Astrocyte of the hippocampus (primary cell): ENCODE measurements at regions not wholly inside any gene's neighbourhood (a gene's known extent, or its start where the extent isn't known, plus 50 kb on each side); places are given as distances from the start of the nearest gene placed in this dataset.

Source experiments
- DNase-seq: peaks from one replicate; pipeline ENCODE4 v3.0.0; 2011; ENCODE audit warnings: low read depth, low spot score

DNA sequence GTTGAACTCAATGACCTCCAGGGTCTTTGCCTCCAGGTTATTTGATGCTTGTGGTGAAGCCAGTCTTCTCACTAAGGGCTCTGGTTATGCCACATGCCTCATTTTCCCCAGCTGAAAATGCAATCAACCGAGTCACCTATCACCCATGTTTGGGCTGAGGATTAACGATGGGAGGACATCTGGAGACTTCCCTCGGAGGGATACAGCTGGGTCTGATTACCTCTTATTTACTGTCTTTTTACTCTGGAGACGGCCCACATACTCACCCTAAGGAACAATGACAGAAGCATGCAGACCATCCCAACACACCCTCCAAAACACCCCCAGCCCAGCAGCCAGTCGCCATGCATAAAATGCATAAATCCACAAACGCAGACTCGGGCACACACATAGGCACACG is 187.4 kb downstream of the OPA1 start:
- no peak for DNase-seq

DNA sequence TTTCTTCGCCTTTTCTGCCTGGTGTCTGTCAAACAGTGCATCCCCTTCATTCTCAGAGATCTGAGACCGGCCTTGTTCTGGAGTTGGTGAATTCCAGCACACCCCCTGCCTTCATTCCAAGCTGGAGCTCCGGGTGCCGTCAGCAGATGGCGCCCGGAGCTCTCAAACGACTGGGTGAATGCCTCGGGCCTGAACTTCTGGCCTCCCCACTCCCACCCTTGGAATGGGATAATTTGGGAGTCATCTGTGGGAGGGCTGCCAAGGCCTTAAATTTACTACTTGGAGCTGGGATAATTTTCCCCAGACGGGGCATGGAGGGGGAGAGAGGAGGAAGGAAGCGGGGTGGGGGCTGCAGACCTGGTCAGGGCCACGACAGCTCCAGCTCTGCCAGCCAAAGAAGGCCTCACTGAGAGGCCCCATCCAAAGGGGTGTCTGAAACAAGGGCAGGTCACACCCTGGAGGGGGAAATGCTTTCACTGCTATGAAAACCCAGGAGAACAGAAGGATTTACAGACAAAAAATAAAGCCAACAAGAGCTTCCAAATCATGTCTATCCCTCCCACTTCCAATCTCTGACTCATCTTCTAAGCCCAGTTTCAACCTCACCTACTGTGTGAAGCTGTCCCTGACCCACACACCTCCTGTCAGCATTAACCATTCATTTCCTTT is 187.9 kb downstream of the OPA1 start:
- peak; percentile 93 for DNase-seq

DNA sequence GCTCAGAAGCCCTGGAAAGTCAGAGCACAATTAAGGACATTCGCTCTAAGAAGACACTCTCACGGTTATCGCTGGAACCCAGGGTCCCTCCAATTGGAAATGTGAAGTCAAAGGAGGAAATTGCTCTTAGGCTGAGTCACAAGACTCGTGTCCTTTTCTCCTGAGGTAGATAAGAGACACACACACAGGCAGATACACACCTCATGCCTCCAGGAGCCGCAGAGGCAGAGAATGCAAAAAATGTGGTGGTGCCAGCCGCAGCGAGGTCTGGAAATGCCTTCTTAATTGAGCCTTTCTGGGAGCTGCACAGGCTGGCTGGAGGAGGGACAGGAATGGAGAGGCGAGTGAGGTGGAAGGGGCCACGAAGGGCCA is 189.3 kb downstream of the OPA1 start:
- DNase-seq: peak; percentile 95

DNA sequence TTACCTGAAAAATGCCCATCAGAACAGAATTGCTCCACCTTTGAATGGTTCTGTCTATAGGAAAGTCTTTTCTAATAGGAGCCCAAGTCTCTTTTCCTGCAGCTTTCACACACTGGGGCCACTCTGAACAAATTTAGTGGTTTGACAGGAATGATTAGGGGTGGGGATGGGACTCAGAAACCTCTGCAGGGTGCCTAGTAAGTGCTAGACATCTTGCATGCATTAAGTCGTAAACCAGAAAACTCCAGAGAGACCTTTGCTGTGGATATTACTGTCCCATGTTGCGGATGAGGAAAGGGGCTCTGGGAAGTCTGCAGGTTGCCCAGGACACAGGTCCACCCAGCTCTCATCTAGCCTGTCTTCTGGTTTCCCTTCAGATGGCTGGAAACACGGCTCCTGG is 189.7 kb downstream of the OPA1 start:
- DNase-seq: no peak

DNA sequence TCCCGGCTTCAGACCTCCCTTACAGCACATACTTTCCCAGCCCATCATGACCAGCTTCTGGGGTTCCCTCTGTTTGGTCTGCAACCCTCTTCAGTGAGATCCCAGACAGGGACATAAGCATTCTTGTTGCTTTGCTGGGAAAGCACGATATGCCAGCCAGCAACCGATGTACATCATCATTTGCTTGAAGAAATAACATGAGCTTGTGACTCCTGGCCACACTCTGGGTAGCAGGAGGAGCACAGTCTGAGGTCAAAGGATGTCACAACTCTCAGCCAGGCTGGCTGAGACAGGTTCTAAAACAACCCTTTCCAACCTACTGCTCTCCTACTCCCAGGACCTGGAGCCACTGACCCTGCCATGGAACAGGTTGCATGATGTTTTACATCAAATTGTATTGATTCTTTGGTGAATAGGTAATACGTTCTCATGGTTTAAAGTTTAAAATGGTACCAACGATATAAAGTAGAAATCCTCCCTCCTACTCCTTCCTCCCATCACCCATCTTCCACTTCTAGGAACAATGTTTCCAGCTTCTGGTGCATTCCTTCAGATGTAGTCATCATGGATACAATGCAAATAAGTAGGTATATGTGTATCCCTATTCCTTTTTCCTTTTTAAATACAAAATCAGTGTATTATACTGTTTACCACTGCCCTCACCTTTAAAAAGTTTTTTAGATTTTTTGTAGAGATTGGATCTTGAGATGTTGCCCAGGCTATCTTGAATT is 190.3 kb downstream of the OPA1 start:
- peak; percentile 57 for DNase-seq

- no peak for DNase-seq
Observed at GRCh38 chr3:193784822-193785221, 191.8 kb downstream of the OPA1 start.

GRCh38 chr3:193787496-193787870 is 194.5 kb downstream of the OPA1 start:
- DNase-seq: no peak

DNA sequence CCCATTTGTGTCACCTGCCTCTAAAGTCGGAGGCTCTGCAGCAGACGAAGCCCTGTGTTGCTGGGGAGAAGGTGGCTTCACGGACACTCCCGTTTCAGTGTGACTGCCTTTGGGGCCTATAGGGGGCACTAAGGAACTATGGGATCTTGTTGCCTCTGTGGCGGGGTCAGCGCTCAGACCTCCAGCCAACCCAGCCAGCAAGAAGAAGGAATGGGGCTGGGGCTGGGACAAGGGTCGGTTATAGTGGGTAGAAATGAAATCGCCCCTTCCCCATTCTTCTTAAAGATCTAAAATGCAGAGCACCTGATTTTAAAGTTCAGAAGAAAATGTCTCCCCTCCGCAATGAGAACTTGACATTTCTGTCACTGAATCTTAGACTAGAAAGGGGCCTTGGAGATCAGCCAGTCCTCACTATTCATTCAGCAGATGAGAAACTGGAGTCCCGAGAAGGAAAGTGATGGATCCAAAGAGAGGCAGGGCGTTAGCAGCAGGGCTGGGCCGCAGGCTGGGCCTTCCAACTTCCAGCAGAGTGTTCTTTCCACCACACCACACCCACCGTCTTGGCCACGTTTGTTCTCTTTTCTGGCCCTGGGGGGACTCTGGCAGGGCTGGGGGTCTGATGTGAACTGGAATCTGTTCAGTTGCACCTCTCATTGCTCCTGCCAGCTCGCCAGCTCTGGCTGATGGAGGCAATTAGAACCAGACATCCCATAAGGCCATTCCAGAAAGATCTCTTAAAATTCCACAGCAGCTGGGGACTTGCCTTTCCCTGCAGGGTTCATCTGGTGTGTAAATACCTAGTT is 195.4 kb downstream of the OPA1 start:
- DNase-seq: peak; percentile 89

DNA sequence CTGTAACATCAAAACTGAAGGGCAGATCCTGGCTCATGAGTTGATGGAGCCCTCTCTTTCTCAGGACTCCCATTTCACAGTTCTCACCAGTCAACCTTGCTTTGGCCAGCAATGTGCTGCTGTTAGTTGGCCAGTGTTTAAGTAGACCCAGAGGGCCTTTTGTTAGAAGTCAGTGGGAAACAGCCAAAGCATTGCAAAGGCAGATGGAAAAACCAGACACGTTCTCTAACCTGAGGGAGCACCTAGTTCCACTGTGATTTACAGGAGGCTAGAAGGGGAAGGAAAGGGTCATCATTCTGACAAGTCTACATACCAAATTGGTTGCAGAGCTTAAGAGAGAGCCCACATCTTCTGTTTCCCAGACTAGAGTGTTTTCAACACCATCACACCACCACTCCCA is 196.4 kb downstream of the OPA1 start:
- DNase-seq: no peak

DNA sequence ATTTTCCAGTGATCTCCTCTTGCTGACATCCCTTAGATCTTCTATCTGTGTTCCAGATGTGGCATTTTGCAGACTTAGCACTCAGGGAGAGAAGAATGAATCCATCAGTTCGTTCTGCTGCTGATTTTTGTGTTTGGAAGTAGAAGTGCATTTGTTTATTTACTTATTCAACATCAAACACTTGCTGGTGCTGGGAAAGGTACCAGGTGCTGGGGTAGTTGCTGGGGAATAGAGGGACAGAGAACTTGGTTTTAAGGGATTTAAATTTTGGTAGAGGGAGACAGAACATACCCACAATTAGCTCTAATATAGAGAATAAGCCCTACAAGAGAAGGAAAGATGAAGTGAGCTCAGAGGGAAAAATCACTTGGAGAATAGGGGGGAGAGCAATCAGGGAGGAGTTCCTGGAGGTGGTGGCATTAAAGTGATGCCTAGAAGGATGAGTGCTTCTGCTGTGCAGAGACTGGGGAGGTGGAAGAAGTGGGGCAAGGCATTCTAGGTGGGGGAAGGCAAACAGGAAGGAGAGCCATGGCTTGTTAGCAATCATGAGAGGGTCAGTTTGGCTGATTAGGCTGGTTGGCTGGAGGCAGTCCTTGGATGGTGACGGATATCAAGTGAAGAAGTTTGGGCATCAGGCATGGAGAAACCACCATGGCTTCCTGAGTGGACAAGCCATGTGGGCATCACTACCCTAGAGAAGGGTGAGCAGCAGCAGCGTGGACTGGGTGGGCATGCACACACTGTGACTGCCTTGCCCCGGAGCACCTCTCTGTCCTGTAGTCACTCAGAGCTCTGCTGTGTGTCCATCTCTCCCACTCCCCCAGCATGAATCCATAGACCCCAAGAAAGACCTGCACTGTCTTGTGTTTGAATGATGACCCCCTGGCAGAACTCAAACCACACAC is 197.3 kb downstream of the OPA1 start:
- DNase-seq: no peak

DNA sequence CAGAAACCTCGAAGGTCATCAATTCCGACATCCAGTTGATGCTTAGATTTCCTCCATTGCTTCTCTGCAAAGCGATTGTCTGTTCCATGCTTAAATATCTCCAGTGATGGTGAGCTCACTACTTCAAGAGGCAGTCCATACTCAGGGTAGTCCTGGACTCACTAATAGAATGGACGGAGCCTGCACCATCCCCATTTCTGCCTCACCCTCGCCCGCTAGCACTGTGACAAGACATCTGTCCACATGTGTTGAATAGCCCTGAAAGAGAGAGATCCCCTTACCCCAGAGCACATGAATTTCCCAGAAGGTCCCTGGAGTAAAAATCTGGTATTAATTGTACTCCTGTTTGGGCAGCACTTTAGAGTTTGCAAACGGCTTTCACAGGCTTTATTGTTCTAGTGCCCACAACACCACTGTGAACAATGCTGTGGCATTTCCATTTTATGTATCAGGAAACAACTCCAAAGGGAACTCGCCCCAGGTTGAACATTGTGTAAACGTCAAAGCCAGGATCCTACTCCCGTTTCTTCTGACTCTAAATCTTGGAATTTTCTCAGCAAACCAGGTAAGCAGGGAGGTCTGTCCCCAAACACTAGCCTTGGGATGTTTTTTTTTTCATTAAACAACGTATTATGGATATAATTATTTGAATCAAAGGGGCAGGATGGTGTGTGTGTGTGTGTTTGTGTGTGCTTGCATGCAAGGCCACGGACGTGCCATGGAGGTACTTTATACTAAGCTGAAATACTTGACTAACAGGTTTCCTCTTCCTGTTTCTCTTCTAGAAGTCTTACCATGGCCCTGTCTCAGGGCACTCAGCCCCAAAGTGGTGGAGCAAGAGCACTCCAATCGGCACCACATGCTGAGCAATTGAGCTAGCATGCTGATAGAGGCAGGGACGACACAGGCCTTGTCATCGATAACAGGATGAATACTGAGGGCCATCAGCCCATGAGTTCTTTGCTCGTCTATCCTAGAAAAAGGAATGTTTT is 198.3 kb downstream of the OPA1 start:
- no peak for DNase-seq

DNA sequence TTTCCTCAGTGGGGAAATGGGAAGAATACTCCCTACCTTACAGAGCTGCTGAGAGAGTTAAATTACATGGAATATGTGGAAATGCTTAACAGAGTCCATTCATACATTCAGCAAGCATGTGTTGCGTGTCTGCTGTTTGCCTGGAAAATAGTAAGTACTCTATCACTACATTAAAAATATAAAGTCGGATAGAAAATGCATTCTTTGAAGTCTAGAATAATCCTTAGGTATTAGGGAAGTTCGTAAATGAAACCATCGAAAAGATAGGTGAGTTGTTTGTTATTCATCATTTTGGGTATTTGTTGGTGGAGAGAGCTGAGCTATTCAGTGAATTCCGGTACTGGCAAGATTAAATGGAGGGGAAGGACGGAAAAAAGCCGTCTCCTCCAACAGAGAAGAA is 200.1 kb downstream of the OPA1 start:
- DNase-seq: no peak

DNA sequence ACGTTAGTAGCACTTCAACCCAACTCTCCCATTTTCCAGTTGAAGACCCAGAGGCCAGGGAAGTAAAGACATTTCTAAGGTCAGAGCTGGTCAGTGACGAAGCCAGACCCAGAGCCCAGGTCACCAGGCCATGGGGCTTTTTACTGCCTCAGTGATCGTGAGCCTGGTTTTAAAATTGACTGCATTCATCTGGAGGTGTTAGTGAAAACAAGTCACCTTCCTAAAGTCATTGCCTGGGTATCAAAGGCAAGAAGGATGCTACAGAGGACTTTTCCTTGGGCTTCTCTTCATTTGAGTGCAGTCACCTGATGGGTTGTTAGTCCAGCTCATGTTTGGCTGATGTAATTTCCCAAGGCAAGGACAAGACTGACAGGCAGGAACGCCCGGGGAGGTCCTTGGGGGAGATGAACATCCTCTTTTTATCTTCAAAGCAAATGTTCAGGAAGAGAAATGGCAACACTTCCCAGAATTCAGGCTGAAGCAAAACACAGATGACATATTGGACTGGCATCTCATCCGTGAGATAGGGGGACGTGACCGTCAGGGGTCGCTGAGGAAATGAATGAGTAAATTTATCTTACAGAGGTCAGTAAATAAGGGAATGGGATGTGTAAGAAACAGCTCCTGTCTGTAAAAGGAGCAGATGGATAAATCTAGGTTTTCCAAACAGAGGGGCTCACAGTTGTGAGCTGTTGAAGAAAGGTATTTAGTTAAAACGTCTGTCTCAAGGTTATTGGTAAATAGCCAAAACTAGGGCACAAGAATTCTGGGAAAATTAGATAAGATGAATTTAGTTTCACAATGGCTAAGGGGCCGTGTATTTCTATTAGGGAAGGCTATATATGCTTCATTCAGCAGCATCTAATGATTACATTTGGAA is 201.2 kb downstream of the OPA1 start:
- DNase-seq: no peak

DNA sequence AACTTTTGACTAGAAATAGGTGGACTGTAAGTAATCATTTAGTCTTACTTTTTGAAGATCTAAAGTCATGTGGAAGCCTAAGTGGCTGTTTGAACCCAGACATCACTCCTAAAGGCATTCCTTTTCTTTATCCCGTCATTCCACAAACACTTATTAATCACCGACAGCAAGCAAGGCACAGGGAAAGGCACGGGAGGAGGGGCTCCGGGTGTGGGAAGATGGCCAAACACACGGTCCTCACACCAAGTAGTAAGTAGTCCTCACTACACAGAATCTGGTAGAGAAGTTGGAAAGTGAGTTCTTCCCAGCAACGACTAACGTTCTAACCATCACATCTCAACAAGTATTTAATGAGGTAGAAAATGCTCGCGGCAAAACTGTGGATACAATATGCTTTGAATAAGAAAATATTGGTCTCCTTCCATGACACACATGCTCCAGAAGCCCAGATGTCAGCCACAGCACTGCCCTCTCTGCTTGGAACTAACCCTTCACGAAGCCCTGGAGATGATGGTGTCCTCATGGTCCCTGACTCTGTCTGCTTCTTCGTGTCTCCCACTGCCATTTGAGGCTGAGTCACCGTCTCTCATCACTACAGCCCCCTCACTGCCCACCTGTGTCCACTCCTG is 202.2 kb downstream of the OPA1 start:
- no peak for DNase-seq

DNA sequence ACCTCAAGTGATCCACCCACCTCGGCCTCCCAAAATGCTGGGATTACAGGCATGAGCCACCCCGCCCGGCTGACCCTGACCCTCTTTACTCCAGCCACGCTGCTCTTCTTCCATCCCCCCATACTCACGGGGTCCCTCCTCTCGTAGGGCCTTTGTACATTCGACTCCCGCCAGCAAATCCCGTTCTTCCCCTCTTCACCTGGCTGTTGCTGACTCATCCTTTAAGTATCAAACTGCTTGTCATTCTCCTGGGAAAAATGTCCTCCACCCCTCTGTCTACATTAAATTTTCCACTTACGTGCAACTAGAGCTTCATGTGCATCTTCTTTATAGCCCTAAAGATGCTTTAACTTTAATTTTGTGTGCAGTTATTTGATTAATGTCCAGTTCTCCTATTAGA is 203.1 kb downstream of the OPA1 start:
- DNase-seq: no peak

DNA sequence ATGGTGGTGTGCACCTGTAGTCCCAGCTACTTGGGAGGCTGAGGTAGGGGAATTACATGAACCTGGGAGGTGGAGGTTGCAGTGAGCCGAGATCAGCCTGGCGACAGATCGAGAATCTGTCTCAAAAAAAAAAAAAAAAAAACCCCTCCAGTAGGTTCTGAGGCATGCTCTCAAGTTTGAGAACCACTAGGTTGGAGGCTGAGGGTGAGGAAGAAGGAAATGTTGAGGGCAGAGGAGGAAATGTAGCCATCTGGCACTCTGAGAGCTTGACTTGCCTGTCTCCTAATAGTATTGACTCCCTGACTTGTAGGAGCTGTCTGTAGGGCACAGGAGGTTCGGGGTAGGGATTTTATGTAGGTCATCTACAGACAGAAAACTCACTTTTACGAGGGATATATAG is 204.6 kb downstream of the OPA1 start:
- DNase-seq: no peak

DNA sequence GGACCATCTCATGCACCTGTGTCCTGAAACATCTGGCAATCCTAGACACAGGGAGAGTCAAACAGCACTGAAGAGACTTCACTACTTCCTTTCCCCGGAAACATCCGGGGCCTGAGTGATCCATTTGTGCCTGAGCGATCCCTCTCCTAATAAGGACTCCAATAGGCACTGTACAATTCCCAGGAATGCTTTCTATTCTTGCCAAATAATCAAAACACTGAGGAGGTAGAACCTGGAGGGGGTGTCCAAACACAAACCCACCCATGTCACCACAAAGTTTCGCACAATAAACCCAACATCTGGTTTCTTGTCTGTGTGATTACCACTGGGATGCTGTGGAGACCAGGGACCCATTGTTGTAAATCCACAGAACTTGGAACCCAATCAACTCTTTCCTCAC is 205.0 kb downstream of the OPA1 start:
- DNase-seq: peak; percentile 41

GRCh38 chr3:193800138-193801043 is 207.4 kb downstream of the OPA1 start:
- no peak for DNase-seq
